ENCODE measurements at regions not wholly inside any gene's neighbourhood (a gene's known extent, or its start where the extent isn't known, plus 50 kb on each side); places are given as distances from the start of the nearest gene placed in this dataset.
"Not testable (repeated sequence)": the region's sequence is repeated elsewhere in the genome, so short reads cannot be mapped to it uniquely, and the experiment has no call there.

GRCh38 chr17:26883878-26884740 is 409.8 kb upstream of the WSB1 start:
- H3K9me3 ChIP-seq (ENCODE audit: control insufficient read depth, insufficient read depth, low read length); H3K9me1 ChIP-seq (ENCODE audit: insufficient read depth, low read length); H3K56ac ChIP-seq (ENCODE audit: extremely low read depth, insufficient read depth, low read length); POLR2A ChIA-PET (ENCODE audit: unreplicated experiment); H2AK5ac ChIP-seq (ENCODE audit: low read depth, low read length); H3K4me1 ChIP-seq (ENCODE audit: control insufficient read depth, insufficient read depth, low read length); BruUV-seq (replicated peaks); DNase-seq; H4K20me1 ChIP-seq (ENCODE audit: insufficient read depth, low read length); H2AFZ ChIP-seq (replicated peaks; ENCODE audit: low read length, poor library complexity); H4K91ac ChIP-seq (ENCODE audit: insufficient read depth, low read depth, low read length); H3K14ac ChIP-seq (replicated peaks; ENCODE audit: low read depth, low read length); dilution Hi-C loops (cut with HindIII; ENCODE audit: low sequenced_read_pairs, unreplicated experiment); H3K4me2 ChIP-seq (ENCODE audit: low read depth, low read length); H3K79me1 ChIP-seq (ENCODE audit: low read depth in 1 of 2, low read length in 2 of 2); H2BK120ac ChIP-seq (ENCODE audit: low read depth, low read length); H2BK5ac ChIP-seq (ENCODE audit: low read depth, low read length, poor library complexity, severe bottlenecking); H2AK9ac ChIP-seq (replicated peaks; ENCODE audit: low read depth, low read length, poor library complexity); CTCF ChIA-PET; in situ Hi-C loops (cut with MboI; ENCODE audit: low sequenced_read_pairs); H2BK15ac ChIP-seq (ENCODE audit: low read depth, low read length); H3K27me3 ChIP-seq (ENCODE audit: control insufficient read depth, insufficient read depth, low read length); intact Hi-C loops (cut with micrococcal nuclease); H3K27ac ChIP-seq (ENCODE audit: insufficient read depth, low read length); H4K5ac ChIP-seq (ENCODE audit: low read depth, low read length); H2BK20ac ChIP-seq (ENCODE audit: low read depth, low read length); H4K8ac ChIP-seq (ENCODE audit: low read depth in 2 of 2, low read length in 2 of 2); H3K4me3 ChIP-seq (ENCODE audit: insufficient read depth, low read depth, low read length); H3K18ac ChIP-seq (ENCODE audit: low read depth, low read length); H3K4ac ChIP-seq (ENCODE audit: low read depth, low read length); H3K36me3 ChIP-seq (ENCODE audit: control insufficient read depth, insufficient read depth, low read length); H3K23ac ChIP-seq (ENCODE audit: low read depth, low read length); H3K9ac ChIP-seq (ENCODE audit: low read depth, low read length): not testable (repeated sequence)
- no CpG with 5 or more reads among the region's 16 CpGs for WGBS, 2 experiments (ENCODE audit: extremely low coverage in 2 of 2, insufficient read length in 1 of 2)
- peak; percentile 33 for ATAC-seq (ENCODE audit: low read depth)

- dilution Hi-C loops (cut with HindIII; ENCODE audit: low sequenced_read_pairs, unreplicated experiment); CTCF ChIA-PET; H2BK120ac ChIP-seq (ENCODE audit: low read depth, low read length); H3K4me2 ChIP-seq (ENCODE audit: low read depth, low read length); H3K9me3 ChIP-seq (ENCODE audit: control insufficient read depth, insufficient read depth, low read length); H4K8ac ChIP-seq (ENCODE audit: low read depth in 2 of 2, low read length in 2 of 2); H3K9me1 ChIP-seq (ENCODE audit: insufficient read depth, low read length); H3K9ac ChIP-seq (ENCODE audit: low read depth, low read length); H3K18ac ChIP-seq (ENCODE audit: low read depth, low read length); DNase-seq; H2AK9ac ChIP-seq (replicated peaks; ENCODE audit: low read depth, low read length, poor library complexity); H2AK5ac ChIP-seq (ENCODE audit: low read depth, low read length); in situ Hi-C loops (cut with MboI; ENCODE audit: low sequenced_read_pairs); H3K4me1 ChIP-seq (ENCODE audit: control insufficient read depth, insufficient read depth, low read length); BruUV-seq (replicated peaks); intact Hi-C loops (cut with micrococcal nuclease); H3K56ac ChIP-seq (ENCODE audit: extremely low read depth, insufficient read depth, low read length); H2AFZ ChIP-seq (replicated peaks; ENCODE audit: low read length, poor library complexity); H2BK15ac ChIP-seq (ENCODE audit: low read depth, low read length); H3K27me3 ChIP-seq (ENCODE audit: control insufficient read depth, insufficient read depth, low read length); H3K14ac ChIP-seq (replicated peaks; ENCODE audit: low read depth, low read length); POLR2A ChIA-PET (ENCODE audit: unreplicated experiment); H3K4me3 ChIP-seq (ENCODE audit: insufficient read depth, low read depth, low read length); H3K23ac ChIP-seq (ENCODE audit: low read depth, low read length); H4K20me1 ChIP-seq (ENCODE audit: insufficient read depth, low read length); H3K4ac ChIP-seq (ENCODE audit: low read depth, low read length); H3K27ac ChIP-seq (ENCODE audit: insufficient read depth, low read length); H2BK20ac ChIP-seq (ENCODE audit: low read depth, low read length); H4K5ac ChIP-seq (ENCODE audit: low read depth, low read length); H3K79me1 ChIP-seq (ENCODE audit: low read depth in 1 of 2, low read length in 2 of 2); H2BK5ac ChIP-seq (ENCODE audit: low read depth, low read length, poor library complexity, severe bottlenecking); H3K36me3 ChIP-seq (ENCODE audit: control insufficient read depth, insufficient read depth, low read length); H4K91ac ChIP-seq (ENCODE audit: insufficient read depth, low read depth, low read length): not testable (repeated sequence)
- 38% methylated on average over 2 of the region's 4 CpGs; no CpG with 5 or more reads in 1 of the 2 experiments for WGBS, 2 experiments (ENCODE audit: extremely low coverage in 2 of 2, insufficient read length in 1 of 2)
- ATAC-seq (ENCODE audit: low read depth): peak; percentile 22
Observed at GRCh38 chr17:26884741-26885059, 409.2 kb upstream of the WSB1 start.

All from IMR-90 (cell line).